Loucy (cell line): ENCODE measurements at regions not wholly inside any gene's neighbourhood (a gene's known extent, or its start where the extent isn't known, plus 50 kb on each side); places are given as distances from the start of the nearest gene placed in this dataset.

ENCODE experiments used
- EZH2phosphoT487 ChIP-seq: fragments of 200-600 bp; IDR thresholded peaks from 2 replicates; pipeline ENCODE4 v1.6.1; 2018; ENCODE audit warnings: antibody characterized with exemption, mild to moderate bottlenecking, moderate library complexity, borderline replicate concordance
- TF ChIP-seq, protein P1 (sequence below): fragments of 200-600 bp; sonication (generic); conservative IDR thresholded peaks from 2 replicates; pipeline ENCODE4 v1.5.1; 2014; ENCODE audit warnings: mild to moderate bottlenecking, antibody characterized with exemption, low read length

DNA sequence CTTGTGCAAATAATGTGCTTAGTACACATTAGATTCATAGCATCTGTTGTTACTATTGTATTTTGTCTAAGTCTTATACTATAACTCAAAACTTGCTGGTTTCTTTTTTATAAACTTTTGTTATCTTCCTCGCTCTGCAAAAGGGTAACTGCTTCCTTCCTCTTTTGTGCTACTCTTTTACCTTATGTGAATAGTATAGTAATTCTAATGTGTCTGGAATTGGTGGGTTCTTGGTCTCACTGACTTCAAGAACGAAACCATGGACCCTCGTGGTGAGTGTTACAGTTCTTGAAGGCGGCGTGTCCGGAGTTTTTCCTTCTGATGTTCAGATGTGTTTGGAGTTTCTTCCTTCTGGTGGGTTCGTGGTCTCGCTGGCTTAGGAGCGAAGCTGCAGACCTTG, 563.1 kb upstream of the LUZP2 start:
- TF ChIP-seq, protein P1, sequence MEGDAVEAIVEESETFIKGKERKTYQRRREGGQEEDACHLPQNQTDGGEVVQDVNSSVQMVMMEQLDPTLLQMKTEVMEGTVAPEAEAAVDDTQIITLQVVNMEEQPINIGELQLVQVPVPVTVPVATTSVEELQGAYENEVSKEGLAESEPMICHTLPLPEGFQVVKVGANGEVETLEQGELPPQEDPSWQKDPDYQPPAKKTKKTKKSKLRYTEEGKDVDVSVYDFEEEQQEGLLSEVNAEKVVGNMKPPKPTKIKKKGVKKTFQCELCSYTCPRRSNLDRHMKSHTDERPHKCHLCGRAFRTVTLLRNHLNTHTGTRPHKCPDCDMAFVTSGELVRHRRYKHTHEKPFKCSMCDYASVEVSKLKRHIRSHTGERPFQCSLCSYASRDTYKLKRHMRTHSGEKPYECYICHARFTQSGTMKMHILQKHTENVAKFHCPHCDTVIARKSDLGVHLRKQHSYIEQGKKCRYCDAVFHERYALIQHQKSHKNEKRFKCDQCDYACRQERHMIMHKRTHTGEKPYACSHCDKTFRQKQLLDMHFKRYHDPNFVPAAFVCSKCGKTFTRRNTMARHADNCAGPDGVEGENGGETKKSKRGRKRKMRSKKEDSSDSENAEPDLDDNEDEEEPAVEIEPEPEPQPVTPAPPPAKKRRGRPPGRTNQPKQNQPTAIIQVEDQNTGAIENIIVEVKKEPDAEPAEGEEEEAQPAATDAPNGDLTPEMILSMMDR = no peak
- TF ChIP-seq EZH2phosphoT487 = no peak
